Frontal cortex (tissue), 3 donors: ENCODE measurements at regions not wholly inside any gene's neighbourhood (a gene's known extent, or its start where the extent isn't known, plus 50 kb on each side); places are given as distances from the start of the nearest gene placed in this dataset.

Experiments used
- DNase-seq, 2 donors: peaks; one replicate each; pipeline ENCODE4 v3.0.0; 2012; ENCODE audit warnings: low spot score in 2 of 2
- FAIRE-seq: peaks from 2 replicates; lab custom pipeline; 2012; peaks lifted over from hg19 to GRCh38; lab: Jason Lieb, UNC
- donor health status: control.
- donor health status: control.
- donor health status: control.

GRCh38 chr18:78601923-78602322 is 377.7 kb upstream of the SALL3 start:
- DNase-seq, result no peak
- no peak for FAIRE-seq

DNA sequence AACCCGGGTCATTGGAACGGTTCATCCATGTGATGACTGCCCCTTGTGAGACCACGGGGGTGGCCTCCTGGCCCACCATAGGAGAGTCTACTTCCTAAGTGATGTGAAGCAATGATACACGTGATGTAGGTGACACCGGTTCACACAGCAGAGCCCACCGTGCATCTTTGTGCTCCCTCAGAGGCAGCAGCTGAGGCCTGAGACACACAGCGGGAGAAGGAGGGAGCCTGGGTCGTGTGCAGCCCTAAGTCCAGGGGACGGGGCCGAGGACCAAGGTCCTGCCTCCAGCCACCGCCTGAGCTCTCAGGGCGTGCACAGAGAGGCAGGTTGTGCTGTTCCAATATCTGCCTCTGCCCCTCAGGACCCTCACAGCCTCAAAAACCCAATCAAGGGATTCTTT is 377.2 kb upstream of the SALL3 start:
- DNase-seq (no peak), FAIRE-seq (no peak)

- DNase-seq, result no peak
- FAIRE-seq, result no peak
Observed at GRCh38 chr18:78603102-78603983, 376.3 kb upstream of the SALL3 start.

DNA sequence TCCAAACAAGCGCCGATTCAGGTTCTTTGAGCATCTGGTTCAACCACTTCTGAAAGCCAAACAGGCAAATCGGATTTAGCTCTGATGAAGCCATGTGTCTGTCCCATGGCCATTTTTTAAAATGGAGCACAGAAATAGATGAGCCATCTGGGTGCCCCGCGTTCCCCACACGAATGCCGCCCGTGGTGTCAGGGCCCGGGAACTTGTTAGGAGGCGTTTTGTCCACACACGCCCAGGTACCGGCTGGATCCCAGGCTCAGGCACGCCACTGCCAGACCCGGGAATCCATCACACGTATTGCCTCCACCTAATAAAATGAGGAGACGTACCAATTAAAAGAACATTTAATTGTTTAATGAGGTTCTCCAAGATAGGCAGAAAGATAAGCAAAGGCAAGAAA is 374.4 kb upstream of the SALL3 start:
- FAIRE-seq, result no peak
- DNase-seq, result no peak

DNA sequence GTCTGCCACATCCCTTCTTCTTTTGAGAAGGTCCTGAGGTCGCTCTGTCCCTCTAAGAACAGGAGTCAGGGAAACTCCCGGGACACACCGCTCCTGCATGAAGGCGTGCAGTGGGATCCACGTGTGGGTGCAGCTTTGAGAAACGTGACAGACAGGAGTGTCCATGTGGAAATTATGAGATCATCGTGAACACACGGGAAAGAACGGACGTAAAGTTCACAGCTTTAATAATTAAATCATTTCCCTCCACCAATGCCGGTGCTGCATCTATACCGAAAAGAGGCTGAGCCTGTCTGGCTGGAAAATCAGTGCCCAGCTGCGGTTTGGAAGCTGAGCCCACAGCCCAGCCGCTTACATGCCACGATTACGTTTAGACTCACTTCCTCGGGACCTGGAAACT is 372.4 kb upstream of the SALL3 start:
- DNase-seq, result no peak
- FAIRE-seq, result no peak

DNA sequence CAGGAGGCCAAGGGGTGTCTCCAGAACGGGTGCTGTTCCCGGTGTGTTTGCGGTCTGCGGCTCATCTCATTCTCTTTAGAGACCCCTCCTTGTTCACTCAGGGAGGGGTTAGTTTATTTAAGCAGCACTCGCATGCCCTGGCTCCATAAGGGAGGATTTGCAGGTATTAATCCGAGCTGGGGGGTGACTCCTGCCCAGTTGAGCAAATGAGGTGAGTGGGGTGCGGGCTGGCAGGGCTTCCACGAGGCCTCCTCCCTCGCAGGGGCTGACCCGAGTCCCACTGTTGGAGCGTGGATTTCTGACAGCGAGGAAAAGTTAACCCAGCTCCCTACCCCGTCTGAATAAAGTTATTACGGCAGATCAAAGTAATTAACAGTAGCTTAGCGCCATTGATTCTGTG is 371.8 kb upstream of the SALL3 start:
- FAIRE-seq, result no peak
- no peak for DNase-seq

GRCh38 chr18:78610179-78610578 is 369.4 kb upstream of the SALL3 start:
- DNase-seq (no peak), FAIRE-seq (no peak)

DNA sequence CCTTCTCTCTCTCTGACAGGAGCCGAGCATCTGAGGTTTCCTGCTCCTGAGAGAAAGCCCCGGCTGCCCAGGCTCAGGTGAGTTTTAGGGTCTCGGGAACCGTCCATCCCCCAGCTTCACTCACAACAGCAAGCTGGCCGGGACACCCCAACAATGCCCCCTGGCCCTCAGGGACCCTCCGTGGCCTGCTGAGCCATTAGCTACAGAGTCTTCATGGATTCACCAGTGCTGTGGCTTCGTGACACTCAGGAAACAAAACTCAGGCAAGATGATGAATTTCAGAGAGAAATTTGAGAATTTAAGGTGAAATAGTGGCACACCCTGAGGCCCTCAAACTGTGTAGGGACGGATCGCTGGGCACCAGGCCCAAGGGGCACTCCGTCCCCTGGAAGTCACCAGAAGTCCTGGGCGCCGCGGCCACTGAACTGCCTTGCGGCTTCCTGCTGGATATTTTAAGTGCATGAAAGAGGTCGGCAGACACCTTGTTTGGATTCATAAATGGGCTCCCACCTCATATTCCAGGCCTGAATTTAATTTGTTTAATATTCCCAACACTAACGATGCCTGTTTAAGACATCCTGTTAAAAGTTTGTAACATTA is 368.3 kb upstream of the SALL3 start:
- FAIRE-seq (no peak), DNase-seq (no peak)

DNA sequence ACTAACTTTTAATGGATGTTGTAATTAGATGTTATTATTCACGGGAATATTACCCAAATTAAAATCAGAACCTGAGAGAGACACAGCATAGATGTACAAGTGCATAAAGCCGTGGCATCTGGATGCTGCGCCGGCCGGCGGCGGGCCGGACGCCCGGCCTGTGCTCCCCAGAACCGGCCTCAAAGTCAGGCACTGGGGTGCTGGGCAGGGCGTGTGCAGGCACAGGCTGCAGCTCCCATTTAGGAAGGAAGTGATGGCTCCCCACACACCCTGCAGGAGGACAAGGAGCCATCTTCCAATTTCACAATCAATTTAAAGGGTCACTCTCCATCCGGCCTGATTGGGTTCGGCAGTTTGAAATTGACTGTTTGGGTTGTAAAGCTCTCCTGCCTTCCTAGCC is 367.7 kb upstream of the SALL3 start:
- FAIRE-seq, result no peak
- DNase-seq, result no peak

DNA sequence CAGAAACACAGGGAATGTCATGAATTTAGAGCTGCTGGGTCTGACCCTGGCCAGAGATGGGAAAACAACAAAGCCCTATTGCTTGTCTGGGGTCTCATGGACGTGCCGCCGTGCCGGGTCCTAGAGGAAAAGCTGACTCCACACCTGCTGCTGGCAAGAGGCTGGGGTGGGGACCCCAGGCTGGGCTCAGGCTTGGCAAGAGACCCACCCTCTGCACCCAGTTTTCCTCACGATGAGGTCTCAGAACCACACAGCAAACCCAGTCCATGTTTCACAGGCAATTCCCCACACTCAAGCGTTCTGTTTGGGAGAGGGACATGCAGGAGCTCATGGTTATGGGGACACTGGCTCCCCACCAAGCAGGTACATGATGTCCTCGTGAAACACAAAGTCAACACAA is 367.3 kb upstream of the SALL3 start:
- DNase-seq, result no peak
- FAIRE-seq, result no peak

GRCh38 chr18:78612801-78613200 is 366.8 kb upstream of the SALL3 start:
- FAIRE-seq (no peak), DNase-seq (no peak)

- no peak for FAIRE-seq
Observed at GRCh38 chr18:78618726-78619125, 360.9 kb upstream of the SALL3 start.

GRCh38 chr18:78619854-78620253 is 359.8 kb upstream of the SALL3 start:
- FAIRE-seq, result no peak
- no peak for DNase-seq

More at GRCh38 chr18:78618726-78619125, 360.9 kb upstream of the SALL3 start:
- no peak for DNase-seq

DNA sequence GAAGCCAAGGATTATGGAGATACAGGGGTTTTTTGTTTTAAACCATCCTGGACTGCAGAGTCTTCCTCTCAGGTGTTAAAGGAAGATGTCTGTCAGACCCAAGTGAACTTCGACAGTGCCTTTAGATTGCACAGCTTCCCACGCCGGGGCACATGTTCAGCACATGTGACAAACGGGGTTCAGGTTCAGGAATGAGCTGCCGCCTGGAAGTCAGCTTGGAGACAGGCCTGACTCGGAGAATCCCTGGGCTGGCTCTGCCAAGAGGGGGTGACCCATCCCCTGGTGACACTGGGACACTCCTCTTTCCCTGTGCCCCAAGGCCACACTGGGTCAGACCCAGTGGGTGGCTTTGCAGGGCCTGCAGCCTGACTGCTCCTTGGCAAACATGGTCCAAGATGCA is 359.3 kb upstream of the SALL3 start:
- no peak for DNase-seq
- no peak for FAIRE-seq

GRCh38 chr18:78621141-78621755 is 358.4 kb upstream of the SALL3 start:
- FAIRE-seq (no peak), DNase-seq (no peak)

GRCh38 chr18:78622251-78622906 is 357.2 kb upstream of the SALL3 start:
- FAIRE-seq (no peak), DNase-seq (no peak)

- no peak for FAIRE-seq
- no peak for DNase-seq
Observed at GRCh38 chr18:78622907-78623541, 356.6 kb upstream of the SALL3 start.

- FAIRE-seq (no peak), DNase-seq (no peak)
Observed at GRCh38 chr18:78624646-78625279, 354.9 kb upstream of the SALL3 start.

GRCh38 chr18:78625847-78626246 is 353.8 kb upstream of the SALL3 start:
- DNase-seq (no peak), FAIRE-seq (no peak)
